GM19328 (cell line): ENCODE measurements at regions not wholly inside any gene's neighbourhood (a gene's known extent, or its start where the extent isn't known, plus 50 kb on each side); places are given as distances from the start of the nearest gene placed in this dataset.

ENCODE experiments used
- ATAC-seq: cut with Tn5 transposase; IDR thresholded peaks from one replicate; pipeline ENCODE4 v1.9.1; 2021; ENCODE audit warnings: mild to moderate bottlenecking, moderate library complexity; ENCODE audit not compliant: unreplicated experiment

DNA sequence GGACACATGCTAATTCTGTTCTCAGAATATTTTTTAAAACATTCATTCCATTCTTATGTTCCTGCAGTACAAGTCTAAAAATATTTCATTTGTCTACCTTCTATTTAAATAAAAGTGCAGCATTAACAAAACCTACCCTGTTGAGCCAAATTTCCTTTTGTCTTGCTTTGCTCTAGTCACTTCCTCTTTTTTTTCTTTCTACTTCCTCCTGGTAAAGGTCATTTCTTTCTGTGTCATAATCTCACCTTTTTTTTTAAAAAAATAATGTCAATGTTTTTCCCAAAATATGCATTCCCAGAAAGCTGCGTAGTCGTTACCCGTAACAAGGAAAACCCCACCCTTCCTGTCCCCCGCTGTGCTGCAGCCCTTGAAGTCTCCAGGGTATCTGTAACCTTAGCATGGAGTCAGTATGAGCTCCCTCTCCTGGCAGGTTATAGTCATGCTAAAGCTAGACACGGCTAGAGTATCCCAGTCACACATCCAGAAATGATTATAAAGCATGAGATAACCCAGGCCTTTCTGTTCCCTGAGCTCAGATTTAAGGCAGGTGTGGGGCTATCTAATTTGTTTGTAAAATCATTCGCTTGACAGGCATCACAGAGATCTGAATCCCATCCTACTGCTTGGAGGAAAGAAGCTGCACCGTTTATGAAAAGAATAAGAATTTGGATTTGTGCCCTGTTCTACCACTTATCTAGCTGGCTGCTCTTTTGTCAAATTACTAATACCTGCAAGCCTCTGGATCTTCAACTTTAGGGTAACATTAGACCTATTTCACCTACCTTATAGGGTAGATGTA is 51.1 kb upstream of the EED start:
- peak; percentile 96 for ATAC-seq

DNA sequence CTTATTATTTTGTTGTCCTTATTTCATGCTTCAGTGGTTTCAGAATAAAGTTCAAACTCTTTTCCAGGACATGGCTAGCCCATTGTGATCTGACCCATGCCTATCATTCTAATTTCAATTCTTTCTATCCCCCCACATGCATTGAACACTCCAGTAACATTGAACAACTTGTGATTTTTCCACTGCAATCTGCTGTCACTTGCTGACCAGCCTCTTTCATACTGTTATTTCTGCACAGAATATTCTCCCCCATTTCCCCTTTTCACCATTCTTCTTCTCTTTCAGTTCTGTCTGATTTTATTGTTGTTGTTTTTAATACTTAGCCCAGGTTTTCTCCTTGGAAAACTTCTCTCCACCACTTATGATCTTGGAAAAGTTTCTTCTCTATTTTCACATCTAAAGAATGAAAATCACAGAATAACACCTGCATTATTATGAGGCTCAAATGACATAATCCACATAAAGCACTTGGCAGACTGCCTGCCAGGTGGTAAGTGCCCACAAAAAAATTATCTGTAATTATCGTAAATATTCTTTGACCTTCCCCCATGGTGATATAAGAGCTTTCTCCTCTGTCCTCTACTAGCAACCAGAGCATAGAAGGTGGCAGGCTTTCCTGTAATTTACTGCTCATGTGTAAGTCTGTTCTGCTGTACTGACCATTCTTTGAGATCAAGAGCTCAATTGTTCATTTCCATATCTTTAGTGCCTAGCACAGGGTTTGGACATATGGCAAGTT is 51.9 kb upstream of the EED start:
- ATAC-seq, result peak; percentile 4

DNA sequence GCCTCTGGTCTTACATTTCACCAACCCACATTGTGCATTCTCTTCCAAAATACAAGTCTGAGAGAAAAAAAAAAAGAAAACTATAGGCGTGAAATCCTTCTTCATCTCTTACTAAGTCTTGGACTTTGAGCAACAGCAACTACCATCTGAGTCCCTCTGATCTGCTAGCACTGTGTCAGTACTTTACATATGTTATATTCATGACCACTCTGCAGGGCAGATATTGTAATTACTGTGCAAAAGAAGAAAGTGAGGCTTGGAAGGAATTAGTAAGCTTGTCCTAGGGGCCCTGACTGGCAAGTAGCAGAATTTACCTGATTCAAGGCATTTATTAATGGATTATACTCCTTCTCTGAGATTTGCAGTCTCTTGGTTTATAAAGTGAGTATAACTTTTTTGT is 52.7 kb upstream of the EED start:
- ATAC-seq, result no peak

DNA sequence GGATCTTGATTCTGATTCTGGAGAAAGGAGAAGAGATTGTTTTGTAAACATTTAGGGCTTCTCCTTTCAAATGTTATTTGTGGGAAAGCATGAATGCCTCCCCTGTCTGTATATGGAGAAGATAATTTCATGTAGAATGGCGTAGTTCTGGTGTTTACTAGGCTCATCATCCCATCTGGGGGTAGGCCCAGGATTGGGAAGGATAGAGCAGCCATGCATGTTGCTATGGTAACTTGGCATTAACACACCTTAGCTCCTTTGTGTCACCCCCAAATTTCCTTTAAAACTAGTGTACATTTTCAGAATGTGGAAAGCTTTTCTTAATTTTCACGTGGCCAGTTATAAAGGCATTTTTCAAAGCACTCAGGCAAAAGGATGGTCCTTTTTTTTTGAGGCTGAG is 57.5 kb upstream of the EED start:
- no peak for ATAC-seq

DNA sequence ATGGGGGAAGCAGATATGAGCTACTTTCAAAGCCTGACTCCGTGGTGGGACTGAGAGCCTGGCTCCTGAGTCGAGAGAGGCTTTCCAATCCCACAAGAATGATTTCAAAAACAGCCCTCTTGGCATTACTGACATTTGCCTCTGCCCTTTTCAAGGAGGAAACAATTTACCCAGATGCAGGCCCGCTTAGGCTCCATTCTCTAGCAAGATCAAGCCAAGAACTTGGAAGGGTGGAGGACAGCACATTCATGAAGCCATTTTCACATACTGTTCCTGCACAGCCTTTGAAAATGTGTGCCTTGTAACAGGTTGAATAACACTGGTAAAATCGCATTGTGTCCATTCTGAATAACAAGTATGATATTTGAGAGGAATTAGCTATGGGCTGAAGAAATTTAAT is 58.2 kb upstream of the EED start:
- no peak for ATAC-seq

DNA sequence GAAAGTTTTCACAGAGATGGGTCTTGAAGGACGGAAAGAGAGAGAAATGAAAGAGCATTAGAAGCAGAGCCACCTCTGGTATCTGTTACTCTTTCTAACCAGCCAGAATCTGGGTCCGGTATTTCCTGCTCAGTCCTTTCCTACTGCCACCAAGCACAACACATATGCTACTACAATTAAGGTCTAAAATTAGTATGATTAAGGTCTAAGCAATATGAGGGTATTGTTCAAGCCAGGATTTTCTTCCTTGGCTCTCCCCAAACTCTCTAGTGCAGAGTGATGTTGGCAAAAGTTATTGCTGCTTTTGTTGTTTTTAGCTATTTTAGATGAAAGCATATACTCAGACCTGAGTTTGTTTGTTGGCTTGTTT is 59.2 kb upstream of the EED start:
- ATAC-seq, result no peak

DNA sequence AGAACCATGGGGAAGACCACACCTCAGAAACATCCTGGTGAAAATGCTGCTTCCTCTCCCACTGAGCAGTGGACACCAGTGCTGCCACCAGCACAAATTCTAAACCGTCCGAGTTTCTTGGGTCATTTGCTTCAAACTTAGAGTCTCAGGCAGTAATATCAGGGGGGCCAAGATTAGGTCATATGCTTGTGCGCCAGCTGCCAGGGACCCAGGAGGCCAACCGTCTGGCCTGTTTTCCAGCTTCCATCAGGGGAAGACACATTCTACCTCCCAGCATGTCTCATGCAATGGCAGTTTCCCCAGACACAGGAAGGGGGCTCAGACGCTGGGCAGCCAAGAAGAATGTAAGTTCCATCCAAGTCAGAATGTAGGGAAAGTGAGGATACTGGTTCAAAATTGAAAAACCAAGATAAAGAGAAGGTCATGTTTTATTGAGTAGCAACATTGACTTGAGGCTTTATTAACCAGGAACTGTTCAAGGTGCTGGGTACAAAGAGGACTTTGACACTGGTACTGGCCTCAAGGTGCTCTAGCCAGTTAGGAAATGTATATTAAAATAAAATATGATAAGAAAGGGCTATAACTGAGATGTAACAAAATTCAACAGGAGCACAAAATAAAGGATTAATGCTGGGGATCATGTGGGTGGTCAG is 59.7 kb upstream of the EED start:
- ATAC-seq, result no peak

DNA sequence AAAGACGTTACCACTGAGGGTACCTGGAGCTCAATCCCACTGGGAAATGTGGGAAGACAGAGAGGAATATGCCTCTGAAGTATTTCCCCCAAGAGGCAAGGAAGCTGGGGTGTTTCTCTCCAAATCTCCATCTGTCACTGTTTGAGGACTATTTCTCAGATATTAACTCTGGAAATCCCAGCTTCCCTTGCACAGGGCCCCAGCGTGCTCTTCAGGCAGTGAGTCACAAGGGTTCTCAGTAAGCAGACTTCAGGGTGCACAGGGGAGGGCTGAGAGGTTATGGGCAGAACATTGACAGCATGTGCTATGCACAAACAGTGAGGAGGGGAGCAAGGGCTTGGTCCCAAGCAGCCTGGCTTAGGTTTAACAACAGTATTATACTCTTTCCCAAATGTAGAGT is 60.9 kb upstream of the EED start:
- ATAC-seq, result no peak

DNA sequence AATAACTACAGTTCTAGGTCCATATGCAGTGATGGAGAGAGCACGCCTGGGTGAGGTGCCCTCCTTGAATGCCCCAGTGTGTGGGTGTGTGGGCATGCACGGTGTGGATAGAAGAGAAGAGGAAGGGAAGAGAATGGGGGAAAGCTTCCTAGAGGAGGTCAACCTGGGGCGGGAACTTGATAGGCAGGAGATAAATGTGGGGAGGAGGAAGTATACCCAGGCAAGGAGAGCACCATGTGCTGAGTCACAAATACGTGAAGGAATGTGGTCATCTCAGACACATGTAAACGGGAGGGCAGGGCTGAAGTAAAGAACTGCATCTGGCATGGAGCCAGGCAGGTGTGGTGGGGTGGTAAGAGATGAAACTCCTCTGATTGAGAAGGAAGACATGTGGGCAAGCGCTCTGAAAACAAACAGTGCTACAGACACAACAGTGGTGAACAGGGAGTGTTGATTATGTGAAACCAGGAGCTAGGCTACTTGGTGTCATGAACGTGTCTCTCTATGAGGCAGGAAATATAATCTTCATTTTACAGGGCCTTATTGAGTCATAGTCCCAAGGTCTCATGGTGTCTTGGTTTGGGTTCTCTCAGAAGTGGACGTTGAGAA is 61.5 kb upstream of the EED start:
- ATAC-seq, result peak; percentile 63

DNA sequence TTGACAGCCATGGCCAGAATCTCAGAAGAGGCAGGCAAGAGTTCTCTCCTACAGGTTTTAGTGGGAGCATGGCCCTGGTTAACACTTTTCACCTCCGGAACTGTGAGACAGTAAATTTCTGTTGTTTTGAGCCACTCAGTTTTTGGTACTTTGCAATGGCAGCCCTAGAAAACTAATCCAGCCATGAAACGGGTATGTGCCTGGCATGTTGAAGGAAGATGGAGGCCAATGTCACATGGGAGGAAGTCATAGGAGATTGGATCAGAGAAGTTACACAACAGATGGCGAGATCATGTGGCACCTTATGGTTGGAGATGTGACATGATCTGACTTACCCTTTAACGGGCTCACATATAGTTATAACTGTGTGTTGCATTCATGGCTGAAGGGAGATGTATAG is 63.2 kb upstream of the EED start:
- ATAC-seq, result no peak

DNA sequence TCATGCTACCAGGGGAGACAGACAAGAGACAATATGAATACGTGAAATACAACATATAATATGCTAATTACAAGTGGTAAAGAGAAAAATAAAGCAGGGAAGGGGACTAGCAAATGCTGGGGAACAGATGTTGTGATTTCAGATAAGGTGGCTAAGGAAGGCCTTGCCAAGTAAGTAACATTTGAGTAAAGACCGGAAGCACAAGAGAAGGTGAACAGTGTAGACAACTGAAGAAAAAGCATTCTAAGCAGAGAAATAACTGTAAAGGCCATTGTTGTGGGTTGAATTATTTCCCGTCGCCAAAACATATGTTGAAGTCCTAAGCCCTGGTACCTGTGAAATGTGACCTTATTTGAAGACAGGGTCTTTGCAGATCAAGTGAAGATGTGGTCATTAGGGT is 63.7 kb upstream of the EED start:
- no peak for ATAC-seq

DNA sequence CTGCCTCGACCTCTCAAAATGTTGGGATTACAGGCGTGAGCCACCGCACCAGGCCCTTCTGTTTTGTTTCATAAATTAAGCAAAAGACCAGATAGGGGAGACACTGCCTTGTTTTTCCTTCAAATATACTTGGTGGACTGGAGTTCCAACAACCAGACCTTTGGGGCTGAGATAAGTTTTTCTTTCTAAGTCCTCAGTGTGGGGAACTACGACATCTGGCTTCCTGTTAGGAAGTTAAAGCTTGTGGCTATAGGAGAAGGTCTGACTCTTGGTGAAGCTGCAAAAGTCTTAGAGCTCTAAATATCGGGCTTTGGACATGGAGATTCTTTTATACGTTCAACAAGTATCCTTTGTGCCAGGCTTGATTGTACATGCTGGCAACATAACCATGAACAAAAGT is 64.1 kb upstream of the EED start:
- ATAC-seq, result no peak

DNA sequence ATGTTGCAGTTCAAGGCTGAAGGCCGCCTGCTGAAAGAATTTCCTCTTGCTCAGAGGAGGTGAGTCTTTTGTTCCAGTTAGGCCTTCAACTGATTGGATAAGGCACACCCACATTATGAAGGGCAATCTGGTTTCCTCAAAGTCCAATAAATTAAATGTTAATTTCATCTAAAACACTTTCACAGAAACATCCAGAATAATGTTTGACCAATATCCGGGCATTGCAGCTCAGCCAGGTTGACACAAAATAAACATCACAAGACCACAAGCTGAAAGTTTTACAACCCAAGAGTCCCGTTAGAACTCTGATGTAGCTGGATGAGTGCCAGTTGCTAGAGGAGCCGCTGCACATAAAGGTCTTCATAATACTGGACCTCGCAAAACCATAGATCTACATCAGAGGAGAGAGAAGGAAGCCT is 64.9 kb upstream of the EED start:
- ATAC-seq, result no peak

DNA sequence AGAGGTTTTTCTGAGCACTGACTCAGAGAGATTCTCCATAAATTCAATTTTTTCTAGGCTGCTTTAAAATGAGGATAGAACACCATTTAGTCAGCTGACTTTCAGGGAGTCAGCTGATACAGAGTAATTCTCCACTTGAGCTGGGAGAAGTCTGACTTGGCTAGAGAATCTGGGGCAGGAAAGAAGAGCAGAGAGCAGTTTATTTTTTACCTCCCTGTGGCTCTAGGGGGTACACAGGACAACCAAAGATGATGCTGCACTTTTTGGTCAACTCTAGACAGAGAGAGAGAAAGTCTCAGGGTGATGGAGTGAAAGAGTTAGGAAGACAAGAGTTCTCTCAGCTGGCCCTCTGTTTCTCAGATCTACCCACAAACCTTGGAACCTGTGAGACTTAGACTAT is 67.3 kb upstream of the EED start:
- ATAC-seq, result no peak

DNA sequence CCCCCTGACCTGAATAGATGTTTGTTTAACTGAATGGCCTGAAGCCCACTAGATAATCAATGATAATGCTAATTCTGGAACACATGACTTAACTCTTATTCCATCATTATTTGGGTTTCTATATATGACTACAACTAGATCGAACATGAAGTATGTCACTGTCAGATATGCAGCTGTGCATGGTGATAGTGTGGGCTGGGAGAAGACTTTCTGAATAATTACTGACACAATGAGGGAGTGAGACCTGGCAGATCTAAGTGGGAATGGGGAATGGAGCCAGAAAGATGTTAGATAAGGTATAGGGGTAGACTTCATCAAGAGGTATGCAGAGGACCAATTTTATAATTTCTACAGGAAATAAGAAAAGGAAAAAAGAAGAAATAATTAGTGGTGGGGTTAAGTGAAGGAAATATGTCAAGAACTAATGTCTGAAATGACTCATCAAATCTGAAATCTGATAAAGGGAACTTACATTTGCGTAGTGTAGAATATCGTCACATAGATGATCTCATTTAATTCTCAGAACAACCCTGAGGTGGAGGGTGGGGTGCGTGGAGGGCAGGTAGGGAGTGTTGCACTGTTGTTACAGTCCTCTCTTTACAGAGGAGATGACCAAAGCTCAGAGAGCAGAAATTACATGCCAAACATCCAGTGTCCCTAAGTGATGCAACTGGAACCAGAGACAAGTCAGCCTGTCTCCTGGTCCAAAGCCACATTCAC is 68.2 kb upstream of the EED start:
- no peak for ATAC-seq

DNA sequence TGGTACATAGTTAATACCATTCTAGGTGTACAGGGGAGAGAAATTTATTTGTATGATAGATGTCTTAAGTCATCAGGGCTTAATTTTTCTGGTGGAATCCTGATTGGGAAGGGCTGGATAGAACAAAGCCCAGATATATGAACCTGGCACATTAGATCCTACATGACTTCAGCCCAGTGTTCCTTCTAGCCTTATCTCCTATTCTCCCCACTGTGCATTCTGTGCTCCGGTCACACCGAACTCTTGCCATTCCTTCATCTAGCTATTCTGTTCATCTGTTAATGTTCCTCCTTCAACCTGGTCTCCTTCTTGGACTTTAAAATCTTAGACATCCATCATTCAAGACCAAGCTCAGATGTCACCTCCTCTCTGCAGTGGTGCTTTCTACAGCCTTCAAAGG is 68.9 kb upstream of the EED start:
- no peak for ATAC-seq

DNA sequence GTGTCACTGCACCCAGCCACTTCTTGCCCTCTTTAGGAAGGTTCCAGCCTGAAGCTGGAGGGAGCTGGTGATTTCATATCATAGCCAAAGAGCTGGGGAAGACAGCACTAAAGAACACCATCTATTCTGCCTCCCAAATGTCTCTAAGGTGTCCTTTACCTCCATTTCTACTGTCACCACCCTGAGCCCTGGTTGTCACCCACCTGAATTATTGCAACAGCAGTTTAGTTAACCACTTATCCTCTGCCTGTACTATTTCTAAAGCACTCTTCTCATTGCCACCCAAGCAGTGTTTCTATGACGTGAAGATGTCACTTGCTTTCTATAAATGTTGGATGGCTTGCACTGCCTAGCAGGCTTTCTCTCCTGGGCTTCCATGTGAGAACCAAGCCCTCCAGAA is 69.4 kb upstream of the EED start:
- ATAC-seq, result no peak

DNA sequence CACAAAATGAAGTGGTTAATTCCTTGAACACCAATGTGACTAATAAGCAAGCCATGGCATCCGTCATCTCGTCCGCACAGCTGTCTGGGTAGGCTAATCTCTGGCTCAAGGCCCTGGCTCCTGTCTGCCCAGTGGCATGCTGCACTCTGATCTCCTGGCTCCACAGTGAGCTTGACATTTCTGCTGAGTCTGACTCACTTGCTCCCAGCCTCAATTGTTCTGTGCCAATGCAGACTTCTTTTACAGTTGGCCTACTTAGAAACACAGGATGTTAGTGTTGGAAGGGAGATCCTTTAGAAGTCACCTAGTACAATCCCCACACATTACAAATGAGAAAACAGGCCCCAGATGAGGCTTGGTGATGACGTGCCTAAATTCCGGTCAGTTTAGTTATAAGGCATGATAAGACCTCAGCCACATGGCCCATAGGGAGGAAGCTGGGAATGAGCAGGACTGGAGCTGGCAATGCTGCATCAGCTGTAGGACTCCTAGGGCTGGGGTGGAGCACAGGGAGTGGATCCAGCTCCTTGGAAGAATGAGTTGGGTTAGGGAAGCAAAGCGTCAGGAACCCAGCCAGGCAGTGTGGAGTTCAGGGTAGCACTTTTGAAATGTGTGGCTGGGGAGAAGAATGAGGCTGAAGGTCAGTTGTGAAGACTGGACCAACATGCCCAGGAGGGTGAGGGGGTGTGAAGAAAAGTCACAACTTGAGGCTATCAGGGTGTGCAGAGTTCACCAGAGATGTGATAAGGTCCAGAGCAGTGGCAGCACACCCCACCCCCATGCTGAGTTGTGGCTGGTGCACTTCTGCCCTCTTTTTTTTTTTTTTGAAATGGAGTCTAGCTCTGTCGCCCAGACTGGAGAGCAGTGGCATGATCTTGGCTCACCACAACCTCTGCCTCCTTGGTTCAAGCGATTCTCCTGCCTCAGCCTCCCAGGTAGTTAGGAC is 70.2 kb upstream of the EED start:
- ATAC-seq, result no peak

DNA sequence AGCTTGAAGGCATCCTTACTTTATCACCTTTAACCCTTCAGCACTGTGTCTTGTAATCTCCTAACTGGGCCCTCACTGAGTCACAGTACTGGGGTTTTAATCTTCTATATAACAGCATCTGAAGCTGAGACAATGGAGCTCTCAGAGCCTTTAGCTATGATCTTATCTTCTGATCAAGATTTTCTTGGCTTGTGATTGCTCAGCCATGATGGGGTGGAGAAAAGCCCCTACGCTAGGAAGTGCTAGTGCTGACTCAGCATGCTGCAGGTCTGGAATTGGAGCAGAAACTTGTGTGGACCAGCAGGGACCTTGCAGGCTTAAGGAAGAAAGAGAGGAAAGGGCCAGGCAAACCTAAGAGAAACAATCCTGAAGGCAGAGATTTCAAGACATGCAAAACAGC is 71.7 kb upstream of the EED start:
- no peak for ATAC-seq

DNA sequence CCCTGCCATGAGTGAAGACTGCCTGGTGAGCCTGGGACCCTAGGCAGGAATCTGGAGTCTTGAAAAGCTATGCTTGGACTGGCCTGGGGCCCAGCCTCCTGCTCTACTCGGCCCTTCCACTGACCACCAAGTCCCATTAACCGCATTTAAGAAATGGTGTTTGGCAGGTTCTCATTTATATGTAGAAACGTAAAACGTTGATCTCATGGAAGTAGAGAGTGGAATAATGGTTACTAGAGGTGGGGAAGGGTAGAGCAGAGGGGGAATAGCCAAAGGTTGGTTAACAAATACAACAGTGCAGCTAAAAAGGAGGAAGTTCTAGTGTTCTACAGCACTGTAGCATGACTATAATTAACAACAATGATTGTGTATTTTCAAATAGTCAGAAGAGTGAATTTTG is 72.9 kb upstream of the EED start:
- no peak for ATAC-seq
